ENCODE measurements at regions not wholly inside any gene's neighbourhood (a gene's known extent, or its start where the extent isn't known, plus 50 kb on each side); places are given as distances from the start of the nearest gene placed in this dataset.

GRCh38 chr12:71237128-71237527 is 79.3 kb upstream of the TSPAN8 start:
- TF ChIP-seq POLR2A (IDR thresholded peaks at IDR 0.05) (no peak), CTCF (IDR thresholded peaks at IDR 0.05) (no peak)
